GM23338 (cell line): ENCODE measurements at regions not wholly inside any gene's neighbourhood (a gene's known extent, or its start where the extent isn't known, plus 50 kb on each side); places are given as distances from the start of the nearest gene placed in this dataset.

Source experiments
- ATAC-seq: fragments of 200-7000 bp; cut with Tn5 transposase; 3 replicates; pipeline ENCODE4 v1.9.1; 2020
- DNase-seq: peaks from one replicate; pipeline ENCODE4 v3.0.0-alpha.2; 2015; ENCODE audit warnings: low spot score
- H2AFZ ChIP-seq: fragments of 200-600 bp; sonication (generic); 2 replicates; pipeline ENCODE4 v1.8.0; 2016; ENCODE audit warnings: antibody characterized with exemption, mild to moderate bottlenecking, moderate library complexity
- H3F3A ChIP-seq: fragments of 200-600 bp; sonication (generic); replicated peaks from 2 replicates; pipeline ENCODE4 v1.8.0; 2017; ENCODE audit warnings: antibody characterized with exemption, mixed run types, low read depth
- H3K27ac ChIP-seq: fragments of 200-600 bp; sonication (generic); 2 replicates; pipeline ENCODE4 v1.6.1; 2016; ENCODE audit warnings: low read depth
- H3K27me3 ChIP-seq: fragments of 200-600 bp; sonication (generic); 2 replicates; pipeline ENCODE4 v1.8.0; 2016; ENCODE audit warnings: mild to moderate bottlenecking, mixed run types, moderate library complexity; ENCODE audit not compliant: insufficient read depth
- H3K36me3 ChIP-seq: fragments of 200-600 bp; sonication (generic); 2 replicates; pipeline ENCODE4 v1.8.0; 2016; ENCODE audit warnings: mild to moderate bottlenecking; ENCODE audit not compliant: insufficient read depth
- H3K4me1 ChIP-seq: fragments of 200-600 bp; sonication (generic); 2 replicates; pipeline ENCODE4 v1.8.0; 2016; ENCODE audit warnings: mild to moderate bottlenecking, moderate library complexity; ENCODE audit not compliant: insufficient read depth
- H3K4me2 ChIP-seq: fragments of 200-600 bp; sonication (generic); 2 replicates; pipeline ENCODE4 v1.7.1; 2017; ENCODE audit warnings: mixed run types
- H3K4me3 ChIP-seq: fragments of 200-600 bp; sonication (generic); 2 replicates; pipeline ENCODE4 v1.6.1; 2016; ENCODE audit warnings: mixed run types
- H3K79me2 ChIP-seq: fragments of 200-600 bp; sonication (generic); replicated peaks from 2 replicates; pipeline ENCODE4 v1.8.0; 2017; ENCODE audit warnings: mild to moderate bottlenecking; ENCODE audit not compliant: insufficient read depth
- H3K9me2 ChIP-seq: fragments of 200-600 bp; sonication (generic); 2 replicates; pipeline ENCODE4 v1.8.0; 2017; ENCODE audit not compliant: insufficient read depth
- H4K20me1 ChIP-seq: fragments of 200-600 bp; sonication (generic); replicated peaks from 2 replicates; pipeline ENCODE4 v1.8.0; 2017; ENCODE audit warnings: mild to moderate bottlenecking; ENCODE audit not compliant: insufficient read depth
- H3K27ac Mint-ChIP-seq: 2 replicates; pipeline ENCODE4 v1.8.0; 2020; ENCODE audit warnings: inconsistent platforms, mild to moderate bottlenecking, moderate library complexity, mixed read lengths
- H3K27me3 Mint-ChIP-seq: 3 replicates; pipeline ENCODE4 v1.8.0; 2022; ENCODE audit warnings: low read depth, mild to moderate bottlenecking, moderate library complexity, mixed read lengths, inconsistent platforms; ENCODE audit not compliant: insufficient read depth, poor library complexity
- H3K36me3 Mint-ChIP-seq: 3 replicates; pipeline ENCODE4 v1.8.0; 2021; ENCODE audit warnings: low read depth, mild to moderate bottlenecking, inconsistent platforms, moderate library complexity, mixed read lengths
- H3K4me1 Mint-ChIP-seq: 3 replicates; pipeline ENCODE4 v1.8.0; 2020; ENCODE audit warnings: mild to moderate bottlenecking, inconsistent platforms, mixed read lengths
- H3K4me3 Mint-ChIP-seq: 3 replicates; pipeline ENCODE4 v1.8.0; 2021; ENCODE audit warnings: moderate library complexity, mild to moderate bottlenecking, inconsistent platforms, mixed read lengths
- H3K9me3 Mint-ChIP-seq: 3 replicates; pipeline ENCODE4 v1.8.0; 2020; ENCODE audit warnings: moderate library complexity, mild to moderate bottlenecking, inconsistent platforms, mixed read lengths
- CREB1 ChIP-seq: fragments of 250-450 bp; sonication (Bioruptor Pico); IDR thresholded peaks from 2 replicates; pipeline ENCODE4 v1.5.0; 2020; ENCODE audit warnings: low read depth, mild to moderate bottlenecking, moderate library complexity
- EZH2 ChIP-seq: fragments of 200-600 bp; sonication (generic); IDR thresholded peaks from one replicate; pipeline ENCODE4 v1.8.0; 2017; ENCODE audit warnings: antibody characterized with exemption, mild to moderate bottlenecking, low read depth; ENCODE audit not compliant: unreplicated experiment
- EZH2phosphoT487 ChIP-seq: fragments of 200-600 bp; sonication (generic); IDR thresholded peaks from one replicate; pipeline ENCODE4 v1.8.1; 2018; ENCODE audit warnings: antibody characterized with exemption; ENCODE audit not compliant: unreplicated experiment
- JUNB ChIP-seq: IDR thresholded peaks from one replicate; pipeline ENCODE4 v1.6.1; 2016; ENCODE audit warnings: antibody characterized with exemption; ENCODE audit not compliant: unreplicated experiment
- NANOG ChIP-seq: IDR thresholded peaks from 2 replicates; pipeline ENCODE4 v1.6.1; 2016; ENCODE audit warnings: antibody characterized with exemption, borderline replicate concordance
- POLR2AphosphoS5 ChIP-seq: IDR thresholded peaks from 2 replicates; pipeline ENCODE4 v1.6.1; 2016; ENCODE audit warnings: antibody characterized with exemption, low read depth
- STAT1 ChIP-seq: IDR thresholded peaks from one replicate; pipeline ENCODE4 v1.6.1; 2016; ENCODE audit warnings: antibody characterized with exemption; ENCODE audit not compliant: unreplicated experiment
- ZNF114 ChIP-seq: fragments of 250-450 bp; sonication (Bioruptor Pico); IDR thresholded peaks from 2 replicates; pipeline ENCODE4 v1.5.0; 2020; ENCODE audit warnings: mild to moderate bottlenecking, moderate library complexity
- ZNF462 ChIP-seq: fragments of 250-450 bp; sonication (Bioruptor Pico); IDR thresholded peaks from 2 replicates; pipeline ENCODE4 v1.5.0; 2020; ENCODE audit warnings: mild to moderate bottlenecking, moderate library complexity
- TF ChIP-seq, protein P1 (sequence below), 2 experiments: fragments of 200-600 bp in 1 of 2; sonication (generic) in 1 of 2; conservative IDR thresholded peaks; 2 replicates each; pipeline versions ENCODE4 v1.5.1 to v1.6.1; 2016 to 2017; ENCODE audit warnings: antibody characterized with exemption in 2 of 2, low read depth in 2 of 2, mild to moderate bottlenecking in 2 of 2, moderate library complexity in 1 of 2

DNA sequence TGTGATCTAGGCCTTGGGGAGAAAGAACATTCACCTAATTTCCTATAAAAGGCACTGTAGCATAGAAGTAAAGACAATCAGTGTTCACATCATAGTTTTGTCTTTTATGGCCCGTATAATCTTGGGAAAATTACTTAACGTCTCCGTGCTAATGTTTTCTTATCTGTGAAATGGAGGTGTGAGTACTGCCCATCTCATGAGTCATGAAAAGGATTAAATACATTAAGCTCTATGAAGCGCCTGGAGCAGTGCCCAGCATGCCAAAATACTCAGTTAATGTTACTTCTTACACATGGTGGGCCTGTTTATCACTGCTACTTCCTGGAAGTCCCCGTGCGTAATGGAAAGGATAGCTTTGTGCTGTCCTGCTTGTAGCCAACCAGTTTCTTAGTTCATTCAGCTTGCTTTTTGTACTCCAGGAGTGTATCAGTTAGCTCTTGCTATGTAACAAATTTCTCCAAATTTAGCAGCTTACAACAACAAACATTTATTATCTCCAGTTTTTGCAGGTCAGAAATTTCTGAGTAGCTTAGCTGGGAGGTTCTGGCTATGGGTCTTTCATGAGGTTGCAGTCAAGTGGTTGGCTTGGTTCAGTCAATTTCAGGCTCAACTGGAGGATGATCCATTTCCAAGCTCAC lies 103.6 kb upstream of the BMP2 start:
- no peak overlapping the region for H3K27ac ChIP-seq
- H3K79me2 ChIP-seq = no peaks in the 10 kb centered on the region
- no peaks in the 10 kb centered on the region; the same call in 1 of the 2 replicates for H3K9me2 ChIP-seq
- no peaks in the 10 kb centered on the region for H3F3A ChIP-seq
- TF ChIP-seq STAT1 = no peak
- no peak for TF ChIP-seq EZH2
- no peak for TF ChIP-seq NANOG
- TF ChIP-seq ZNF114 = no peak
- no peak for TF ChIP-seq JUNB
- H2AFZ ChIP-seq = no peak overlapping the region; the same call in 1 of the 2 replicates
- DNase-seq (no peak), ATAC-seq (no peak)
- no peaks in the 10 kb centered on the region for H3K27me3 ChIP-seq
- no peak overlapping the region for H3K4me3 ChIP-seq
- H3K4me2 ChIP-seq = no peak overlapping the region
- no peak overlapping the region for H3K27ac Mint-ChIP-seq
- no peaks in the 10 kb centered on the region; the same call in 1 of the 2 replicates for H3K4me1 ChIP-seq
- no peaks in the 10 kb centered on the region for H3K27me3 Mint-ChIP-seq
- H3K36me3 Mint-ChIP-seq = no peaks in the 10 kb centered on the region
- peaks cover 12% of the 10 kb centered on the region for H3K4me1 Mint-ChIP-seq
- no peaks in the 10 kb centered on the region for H4K20me1 ChIP-seq
- no peak overlapping the region for H3K4me3 Mint-ChIP-seq
- no peaks in the 10 kb centered on the region for H3K36me3 ChIP-seq
- H3K9me3 Mint-ChIP-seq = no peaks in the 10 kb centered on the region; the same call in 2 of the 3 replicates

- H2AFZ ChIP-seq = no peak overlapping the region
- peaks cover 4% of the 10 kb centered on the region for H3K9me2 ChIP-seq
- H3K36me3 ChIP-seq = no peaks in the 10 kb centered on the region
- H4K20me1 ChIP-seq = no peaks in the 10 kb centered on the region
- no peaks in the 10 kb centered on the region for H3K36me3 Mint-ChIP-seq
- H3K9me3 Mint-ChIP-seq = no peaks in the 10 kb centered on the region; the same call in 2 of the 3 replicates
- no peak overlapping the region for H3K4me3 ChIP-seq
- no peaks in the 10 kb centered on the region for H3F3A ChIP-seq
- ATAC-seq = no peak
- peaks cover 12% of the 10 kb centered on the region for H3K4me1 Mint-ChIP-seq
- no peak overlapping the region for H3K27ac ChIP-seq
- H3K27me3 Mint-ChIP-seq = no peaks in the 10 kb centered on the region
- no peaks in the 10 kb centered on the region for H3K79me2 ChIP-seq
- no peaks in the 10 kb centered on the region for H3K27me3 ChIP-seq
- H3K4me3 Mint-ChIP-seq = no peak overlapping the region; the same call in 2 of the 3 replicates
- DNase-seq = peak; percentile 62
- 0 out of 2 replicates have a peak overlapping the region, but pooled peaks have one; percentile 24 for H3K27ac Mint-ChIP-seq
- no peaks in the 10 kb centered on the region; the same call in 1 of the 2 replicates for H3K4me1 ChIP-seq
- no peak overlapping the region for H3K4me2 ChIP-seq
- TF ChIP-seq, protein P1, sequence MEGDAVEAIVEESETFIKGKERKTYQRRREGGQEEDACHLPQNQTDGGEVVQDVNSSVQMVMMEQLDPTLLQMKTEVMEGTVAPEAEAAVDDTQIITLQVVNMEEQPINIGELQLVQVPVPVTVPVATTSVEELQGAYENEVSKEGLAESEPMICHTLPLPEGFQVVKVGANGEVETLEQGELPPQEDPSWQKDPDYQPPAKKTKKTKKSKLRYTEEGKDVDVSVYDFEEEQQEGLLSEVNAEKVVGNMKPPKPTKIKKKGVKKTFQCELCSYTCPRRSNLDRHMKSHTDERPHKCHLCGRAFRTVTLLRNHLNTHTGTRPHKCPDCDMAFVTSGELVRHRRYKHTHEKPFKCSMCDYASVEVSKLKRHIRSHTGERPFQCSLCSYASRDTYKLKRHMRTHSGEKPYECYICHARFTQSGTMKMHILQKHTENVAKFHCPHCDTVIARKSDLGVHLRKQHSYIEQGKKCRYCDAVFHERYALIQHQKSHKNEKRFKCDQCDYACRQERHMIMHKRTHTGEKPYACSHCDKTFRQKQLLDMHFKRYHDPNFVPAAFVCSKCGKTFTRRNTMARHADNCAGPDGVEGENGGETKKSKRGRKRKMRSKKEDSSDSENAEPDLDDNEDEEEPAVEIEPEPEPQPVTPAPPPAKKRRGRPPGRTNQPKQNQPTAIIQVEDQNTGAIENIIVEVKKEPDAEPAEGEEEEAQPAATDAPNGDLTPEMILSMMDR (conservative IDR thresholded peaks at IDR 0.05; ENCODE audit: low read depth in 2 of 2) = no peak
- TF ChIP-seq EZH2phosphoT487 (no peak), CREB1 (CRISPR knock-in tag) (no peak), ZNF114 (no peak), POLR2AphosphoS5 (no peak), ZNF462 (CRISPR knock-in tag) (no peak), NANOG (no peak)
These were observed 104.4 kb upstream of the BMP2 start for GRCh38 chr20:6663104-6663503.
